ENCODE measurements at regions not wholly inside any gene's neighbourhood (a gene's known extent, or its start where the extent isn't known, plus 50 kb on each side); places are given as distances from the start of the nearest gene placed in this dataset.
A peak's percentile ranks its signal among the peaks of the same experiment; 100 is the strongest.

DNA sequence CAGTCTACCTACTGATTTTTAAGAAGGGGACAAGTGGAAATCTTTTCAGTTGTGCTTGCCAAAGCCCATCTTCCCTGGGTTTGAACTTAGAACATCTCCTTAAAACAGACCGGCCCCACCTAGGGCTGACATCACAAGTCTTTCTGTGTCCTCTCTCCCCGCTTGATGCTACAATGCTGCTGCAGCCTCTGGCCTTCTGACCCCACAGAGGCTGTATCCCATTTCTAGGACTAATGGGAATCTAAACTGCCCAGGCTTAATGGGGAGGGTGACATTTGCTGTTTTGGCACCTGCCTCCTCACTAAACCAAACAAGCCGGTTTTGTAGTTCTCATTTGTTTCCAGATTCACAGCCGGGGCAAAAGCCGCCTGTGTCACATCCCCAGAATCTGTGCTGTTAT lies 121.3 kb upstream of the CADM1 start:
- H3K9me3 ChIP-seq, result no peaks in the 10 kb centered on the region
- ATAC-seq (no peak), DNase-seq (no peak)
- H3K4me1 ChIP-seq, result peaks cover 11 to 12% of the 10 kb centered on the region in 2 donors
- no peak overlapping the region for H3K4me3 ChIP-seq
- no peaks in the 10 kb centered on the region for H3K27me3 ChIP-seq
- H3K27ac ChIP-seq, result no peak overlapping the region
- TF ChIP-seq, protein P1, sequence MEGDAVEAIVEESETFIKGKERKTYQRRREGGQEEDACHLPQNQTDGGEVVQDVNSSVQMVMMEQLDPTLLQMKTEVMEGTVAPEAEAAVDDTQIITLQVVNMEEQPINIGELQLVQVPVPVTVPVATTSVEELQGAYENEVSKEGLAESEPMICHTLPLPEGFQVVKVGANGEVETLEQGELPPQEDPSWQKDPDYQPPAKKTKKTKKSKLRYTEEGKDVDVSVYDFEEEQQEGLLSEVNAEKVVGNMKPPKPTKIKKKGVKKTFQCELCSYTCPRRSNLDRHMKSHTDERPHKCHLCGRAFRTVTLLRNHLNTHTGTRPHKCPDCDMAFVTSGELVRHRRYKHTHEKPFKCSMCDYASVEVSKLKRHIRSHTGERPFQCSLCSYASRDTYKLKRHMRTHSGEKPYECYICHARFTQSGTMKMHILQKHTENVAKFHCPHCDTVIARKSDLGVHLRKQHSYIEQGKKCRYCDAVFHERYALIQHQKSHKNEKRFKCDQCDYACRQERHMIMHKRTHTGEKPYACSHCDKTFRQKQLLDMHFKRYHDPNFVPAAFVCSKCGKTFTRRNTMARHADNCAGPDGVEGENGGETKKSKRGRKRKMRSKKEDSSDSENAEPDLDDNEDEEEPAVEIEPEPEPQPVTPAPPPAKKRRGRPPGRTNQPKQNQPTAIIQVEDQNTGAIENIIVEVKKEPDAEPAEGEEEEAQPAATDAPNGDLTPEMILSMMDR (IDR thresholded peaks at IDR 0.05 in 4 of 5, conservative IDR thresholded peaks at IDR 0.05 in 1 of 5), result no peak
- TF ChIP-seq POLR2A (IDR thresholded peaks at IDR 0.05), result no peak
- in situ Hi-C loops (cut with MboI; ENCODE audit: low sequenced_read_pairs in 4 of 4), result no loop called here
- intact Hi-C loops (cut with DNase I; ENCODE audit: low total_unique reads), result no loop called here
- no peaks in the 10 kb centered on the region for H3K36me3 ChIP-seq

DNA sequence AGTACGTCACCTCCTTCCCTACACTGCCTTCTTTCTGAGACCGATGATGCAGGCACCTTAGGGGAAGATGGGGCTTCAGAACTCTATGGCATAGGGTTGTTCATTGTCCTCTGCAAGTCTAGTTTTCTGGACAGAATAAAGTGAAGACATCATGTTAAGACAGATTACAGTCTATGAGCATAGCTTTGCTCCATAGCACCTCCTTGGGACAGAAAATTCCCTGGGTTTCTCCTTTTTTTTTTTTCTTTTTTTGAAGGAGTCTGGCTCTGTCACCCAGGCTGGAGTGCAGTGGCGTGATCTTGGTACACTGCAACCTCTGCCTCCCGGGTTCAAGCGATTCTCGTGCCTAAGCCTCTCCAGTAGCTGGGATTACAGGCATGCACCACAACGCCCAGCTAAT lies 119.8 kb upstream of the CADM1 start:
- Histone ChIP-seq H3K9me3 (no peaks in the 10 kb centered on the region), H3K36me3 (no peaks in the 10 kb centered on the region), H3K27me3 (no peaks in the 10 kb centered on the region), H3K4me3 (no peak overlapping the region), H3K4me1 (peaks cover 11 to 12% of the 10 kb centered on the region in 2 donors), H3K27ac (peak overlapping the region in 2 of 4 donors; percentile 64 to 74)
- ATAC-seq (no peak), DNase-seq (no peak)
- TF ChIP-seq, protein P1 (IDR thresholded peaks at IDR 0.05 in 4 of 5, conservative IDR thresholded peaks at IDR 0.05 in 1 of 5), result no peak
- TF ChIP-seq POLR2A (IDR thresholded peaks at IDR 0.05), result no peak
- in situ Hi-C loops (cut with MboI; ENCODE audit: low sequenced_read_pairs in 4 of 4), result no loop called here
- intact Hi-C loops (cut with DNase I; ENCODE audit: low total_unique reads), result loop anchor here (5.0 kb wide), 1 partner anchor 138 kb away; no protein-coding TSS in a partner anchor

DNA sequence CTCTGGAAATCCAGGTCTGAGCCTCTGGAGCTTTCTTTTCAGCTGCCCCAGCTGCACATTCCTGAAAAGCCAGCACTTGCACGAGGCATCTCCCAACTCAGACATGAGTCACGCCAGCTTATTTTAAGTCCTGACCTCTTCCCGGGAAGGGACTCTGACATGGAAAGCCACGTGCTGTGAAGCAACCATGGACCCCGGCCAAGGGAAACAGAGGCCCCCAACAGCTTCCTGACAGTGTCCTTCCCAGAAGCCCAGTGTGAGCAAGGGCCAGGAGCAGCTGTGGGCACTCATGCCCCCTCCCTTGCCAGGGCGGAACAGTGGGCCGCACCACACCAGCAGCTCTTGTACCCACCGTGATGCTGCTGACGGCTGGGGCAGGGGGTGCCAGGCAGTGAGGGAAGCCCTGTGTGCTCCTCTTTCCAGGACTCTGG lies 118.8 kb upstream of the CADM1 start:
- in situ Hi-C loops (cut with MboI; ENCODE audit: low sequenced_read_pairs in 4 of 4), result no loop called here
- Histone ChIP-seq H3K36me3 (no peaks in the 10 kb centered on the region), H3K27ac (peak overlapping the region; percentile 57 to 74 (median 68)), H3K4me3 (no peak overlapping the region), H3K4me1 (peaks cover 11 to 12% of the 10 kb centered on the region in 2 donors), H3K27me3 (no peaks in the 10 kb centered on the region), H3K9me3 (no peaks in the 10 kb centered on the region)
- no peak for TF ChIP-seq POLR2A (IDR thresholded peaks at IDR 0.05)
- TF ChIP-seq, protein P1 (IDR thresholded peaks at IDR 0.05 in 4 of 5, conservative IDR thresholded peaks at IDR 0.05 in 1 of 5), result peak in 1 of 5 experiments; percentile 20
- peak; percentile 72 to 86 for DNase-seq
- intact Hi-C loops (cut with DNase I; ENCODE audit: low total_unique reads), result loop anchor here (2.0 to 5.0 kb wide), 2 partner anchors 42 to 139 kb away; no protein-coding TSS in a partner anchor
- ATAC-seq, result peak; percentile 99 to 100

DNA sequence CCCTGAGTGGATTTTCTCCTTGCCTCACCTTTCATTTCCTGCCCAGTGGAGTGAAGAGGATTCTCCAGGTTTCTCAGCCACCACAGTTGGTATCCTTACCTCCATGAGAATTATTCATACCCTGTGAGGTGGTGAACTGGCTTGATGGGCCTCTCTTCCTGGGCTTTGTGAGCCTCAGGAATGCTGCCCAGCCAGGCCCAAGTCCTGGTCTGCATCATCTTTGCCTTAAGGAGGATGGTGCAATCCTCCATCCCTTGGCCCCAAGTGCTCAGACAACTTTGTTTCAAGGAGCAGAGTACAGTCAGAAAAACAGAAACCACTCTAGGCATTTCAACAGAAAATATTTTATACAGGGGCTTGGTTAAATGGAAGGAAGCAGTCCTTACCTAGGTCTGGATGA lies 114.2 kb upstream of the CADM1 start:
- ATAC-seq, result no peak
- DNase-seq, result no peak
- Histone ChIP-seq H3K4me1 (peaks cover 11 to 19% of the 10 kb centered on the region in 2 donors), H3K9me3 (no peaks in the 10 kb centered on the region), H3K27ac (no peak overlapping the region), H3K36me3 (no peaks in the 10 kb centered on the region), H3K4me3 (no peak overlapping the region), H3K27me3 (no peaks in the 10 kb centered on the region)
- TF ChIP-seq POLR2A (IDR thresholded peaks at IDR 0.05), result no peak
- TF ChIP-seq, protein P1 (IDR thresholded peaks at IDR 0.05 in 4 of 5, conservative IDR thresholded peaks at IDR 0.05 in 1 of 5), result no peak
- in situ Hi-C loops (cut with MboI; ENCODE audit: low sequenced_read_pairs in 4 of 4), result no loop called here
- intact Hi-C loops (cut with DNase I; ENCODE audit: low total_unique reads), result no loop called here

DNA sequence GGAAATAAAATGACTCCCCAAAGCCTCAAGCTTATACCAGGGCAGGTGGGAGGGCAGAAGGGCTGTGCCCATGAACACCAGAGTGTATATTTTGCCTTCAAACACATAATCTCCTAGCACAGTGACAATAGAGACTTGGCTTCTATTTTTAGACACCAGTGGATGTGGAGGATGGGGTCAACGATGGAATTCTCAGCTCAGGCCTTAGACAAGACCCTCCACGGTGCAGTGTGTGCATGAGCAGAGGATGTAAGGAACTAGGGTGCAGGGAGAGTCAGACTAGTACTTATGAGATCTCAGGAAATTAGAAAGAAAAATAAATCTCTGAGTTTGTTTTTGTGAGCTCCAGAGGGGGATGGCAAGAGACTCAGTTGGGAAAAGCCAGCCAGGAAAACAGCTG lies 113.6 kb upstream of the CADM1 start:
- Histone ChIP-seq H3K27me3 (no peaks in the 10 kb centered on the region), H3K27ac (no peak overlapping the region), H3K9me3 (no peaks in the 10 kb centered on the region), H3K36me3 (no peaks in the 10 kb centered on the region), H3K4me3 (no peak overlapping the region), H3K4me1 (peaks cover 12 to 18% of the 10 kb centered on the region in 2 donors)
- in situ Hi-C loops (cut with MboI; ENCODE audit: low sequenced_read_pairs in 4 of 4) (no loop called here), intact Hi-C loops (cut with DNase I; ENCODE audit: low total_unique reads) (no loop called here)
- TF ChIP-seq, protein P1 (IDR thresholded peaks at IDR 0.05 in 4 of 5, conservative IDR thresholded peaks at IDR 0.05 in 1 of 5), result no peak
- no peak for TF ChIP-seq POLR2A (IDR thresholded peaks at IDR 0.05)
- no peak for DNase-seq
- ATAC-seq, result no peak

All from gastrocnemius medialis (tissue), 4 donors.